ENCODE measurements at regions not wholly inside any gene's neighbourhood (a gene's known extent, or its start where the extent isn't known, plus 50 kb on each side); places are given as distances from the start of the nearest gene placed in this dataset.

DNA sequence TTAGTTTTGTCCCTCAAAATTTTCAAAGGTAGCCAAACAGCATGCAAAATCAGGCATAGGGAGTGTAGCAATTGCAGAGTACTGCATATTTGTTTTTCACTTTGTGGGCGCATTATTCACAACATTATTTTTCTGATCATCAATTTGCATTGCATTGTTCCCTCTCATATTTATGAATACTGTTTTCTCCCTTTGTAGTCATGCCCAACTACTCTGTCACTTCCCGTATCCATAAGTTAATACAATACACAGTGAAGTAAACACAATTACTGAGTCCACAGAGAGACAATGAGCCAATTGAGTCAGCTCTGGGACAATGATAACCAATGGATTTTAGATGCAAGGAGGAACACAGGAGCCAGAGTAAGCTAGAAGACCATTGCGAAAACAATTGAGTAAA lies 944.0 kb upstream of the ADGRL4 start:
- TF ChIP-seq EZH2phosphoT487 (conservative IDR thresholded peaks at IDR 0.05; ENCODE audit: low read length), result no peak
- TF ChIP-seq, protein P1, sequence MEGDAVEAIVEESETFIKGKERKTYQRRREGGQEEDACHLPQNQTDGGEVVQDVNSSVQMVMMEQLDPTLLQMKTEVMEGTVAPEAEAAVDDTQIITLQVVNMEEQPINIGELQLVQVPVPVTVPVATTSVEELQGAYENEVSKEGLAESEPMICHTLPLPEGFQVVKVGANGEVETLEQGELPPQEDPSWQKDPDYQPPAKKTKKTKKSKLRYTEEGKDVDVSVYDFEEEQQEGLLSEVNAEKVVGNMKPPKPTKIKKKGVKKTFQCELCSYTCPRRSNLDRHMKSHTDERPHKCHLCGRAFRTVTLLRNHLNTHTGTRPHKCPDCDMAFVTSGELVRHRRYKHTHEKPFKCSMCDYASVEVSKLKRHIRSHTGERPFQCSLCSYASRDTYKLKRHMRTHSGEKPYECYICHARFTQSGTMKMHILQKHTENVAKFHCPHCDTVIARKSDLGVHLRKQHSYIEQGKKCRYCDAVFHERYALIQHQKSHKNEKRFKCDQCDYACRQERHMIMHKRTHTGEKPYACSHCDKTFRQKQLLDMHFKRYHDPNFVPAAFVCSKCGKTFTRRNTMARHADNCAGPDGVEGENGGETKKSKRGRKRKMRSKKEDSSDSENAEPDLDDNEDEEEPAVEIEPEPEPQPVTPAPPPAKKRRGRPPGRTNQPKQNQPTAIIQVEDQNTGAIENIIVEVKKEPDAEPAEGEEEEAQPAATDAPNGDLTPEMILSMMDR (IDR thresholded peaks at IDR 0.05; ENCODE audit: insufficient read depth, low read length, poor library complexity, severe bottlenecking), result no peak
- Histone ChIP-seq H4K20me1 (ENCODE audit: low read depth, low read length) (no peaks in the 10 kb centered on the region), H3K9ac (ENCODE audit: low read length) (no peak overlapping the region)

DNA sequence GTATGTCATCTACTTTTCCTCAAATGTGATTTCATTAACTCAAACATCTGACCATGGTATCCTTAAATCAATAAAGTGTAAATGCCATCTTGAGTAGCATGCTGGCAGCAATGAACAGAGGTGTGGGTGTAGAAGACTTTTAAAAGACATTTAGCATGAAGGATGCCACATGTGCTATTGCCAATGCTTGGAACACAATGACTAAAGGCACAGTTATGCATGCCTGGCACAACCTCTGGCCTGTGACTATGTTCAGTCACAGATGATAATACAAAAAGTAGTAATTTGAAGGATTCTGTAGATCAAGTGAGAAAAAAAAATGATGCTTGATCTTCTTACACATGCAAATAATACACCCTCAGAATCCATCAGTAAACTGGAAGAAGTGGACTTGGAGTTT lies 938.9 kb upstream of the ADGRL4 start:
- TF ChIP-seq EZH2phosphoT487 (conservative IDR thresholded peaks at IDR 0.05; ENCODE audit: low read length), result no peak
- TF ChIP-seq, protein P1 (IDR thresholded peaks at IDR 0.05; ENCODE audit: insufficient read depth, low read length, poor library complexity, severe bottlenecking), result no peak
- no peaks in the 10 kb centered on the region for H3K79me2 ChIP-seq (ENCODE audit: insufficient read depth, low read length)
- H3K9ac ChIP-seq (ENCODE audit: low read length), result no peak overlapping the region
- H3K36me3 ChIP-seq (ENCODE audit: low read length), result no peaks in the 10 kb centered on the region
- no peaks in the 10 kb centered on the region for H4K20me1 ChIP-seq (ENCODE audit: low read depth, low read length)
- H2AFZ ChIP-seq (ENCODE audit: low read depth, low read length, severe bottlenecking), result no peak overlapping the region
- H3K27me3 ChIP-seq (ENCODE audit: low read length), result no peaks in the 10 kb centered on the region
- H3K27ac ChIP-seq (ENCODE audit: low read depth, low read length), result no peak overlapping the region
- H3K4me2 ChIP-seq (ENCODE audit: low read depth, low read length, poor library complexity, severe bottlenecking), result no peak overlapping the region
- no peaks in the 10 kb centered on the region for H3F3A ChIP-seq (ENCODE audit: insufficient read depth)
- no peaks in the 10 kb centered on the region for H3K9me3 ChIP-seq (ENCODE audit: insufficient read depth, low read length)
- H3K9me2 ChIP-seq (replicated peaks; ENCODE audit: insufficient read depth, low read length), result no peaks in the 10 kb centered on the region
- no peak overlapping the region for H3K4me3 ChIP-seq (ENCODE audit: insufficient read depth, low read length, poor library complexity, severe bottlenecking)

More for the DNA sequence above, 944.0 kb upstream of the ADGRL4 start:
- Histone ChIP-seq H3K36me3 (ENCODE audit: low read length) (no peaks in the 10 kb centered on the region), H3K27ac (ENCODE audit: low read depth, low read length) (no peak overlapping the region), H3K4me2 (ENCODE audit: low read depth, low read length, poor library complexity, severe bottlenecking) (no peak overlapping the region), H3K9me3 (ENCODE audit: insufficient read depth, low read length) (no peaks in the 10 kb centered on the region), H3K79me2 (ENCODE audit: insufficient read depth, low read length) (no peaks in the 10 kb centered on the region), H3K9me2 (replicated peaks; ENCODE audit: insufficient read depth, low read length) (no peaks in the 10 kb centered on the region), H3F3A (ENCODE audit: insufficient read depth) (no peaks in the 10 kb centered on the region), H3K27me3 (ENCODE audit: low read length) (no peaks in the 10 kb centered on the region), H2AFZ (ENCODE audit: low read depth, low read length, severe bottlenecking) (no peak overlapping the region), H3K4me3 (ENCODE audit: insufficient read depth, low read length, poor library complexity, severe bottlenecking) (no peak overlapping the region)

DNA sequence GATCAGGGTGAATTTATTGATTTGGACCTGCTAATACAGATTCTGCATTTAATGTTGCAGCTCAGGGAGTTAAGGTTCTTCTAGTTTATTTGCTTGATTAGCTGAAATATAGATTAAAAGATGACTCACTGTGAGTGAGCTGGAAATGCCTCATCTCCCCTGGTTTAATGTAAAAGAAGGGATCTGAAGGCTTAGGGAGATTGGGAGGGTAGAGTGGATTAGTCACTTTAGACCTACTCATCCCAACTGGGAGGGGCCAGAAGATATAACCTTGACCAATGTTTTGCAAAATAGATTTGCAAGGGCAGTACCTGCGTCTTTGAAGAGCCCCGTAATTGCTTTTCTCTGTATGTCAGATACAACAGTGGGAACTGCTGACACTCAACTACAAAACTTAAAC lies 922.8 kb upstream of the ADGRL4 start:
- Histone ChIP-seq H3K9me3 (ENCODE audit: insufficient read depth, low read length) (peaks cover 2% of the 10 kb centered on the region; the same call in 1 of the 2 replicates), H3K36me3 (ENCODE audit: low read length) (no peaks in the 10 kb centered on the region; the same call in 1 of the 2 replicates), H3K27ac (ENCODE audit: low read depth, low read length) (no peak overlapping the region), H4K20me1 (ENCODE audit: low read depth, low read length) (no peaks in the 10 kb centered on the region), H3K4me2 (ENCODE audit: low read depth, low read length, poor library complexity, severe bottlenecking) (no peak overlapping the region), H3K4me3 (ENCODE audit: insufficient read depth, low read length, poor library complexity, severe bottlenecking) (no peak overlapping the region), H3K9me2 (replicated peaks; ENCODE audit: insufficient read depth, low read length) (no peaks in the 10 kb centered on the region), H3K27me3 (ENCODE audit: low read length) (no peaks in the 10 kb centered on the region), H3F3A (ENCODE audit: insufficient read depth) (no peaks in the 10 kb centered on the region), H3K79me2 (ENCODE audit: insufficient read depth, low read length) (no peaks in the 10 kb centered on the region), H3K9ac (ENCODE audit: low read length) (no peak overlapping the region), H2AFZ (ENCODE audit: low read depth, low read length, severe bottlenecking) (no peak overlapping the region)
- TF ChIP-seq EZH2phosphoT487 (conservative IDR thresholded peaks at IDR 0.05; ENCODE audit: low read length), result no peak
- TF ChIP-seq, protein P1 (IDR thresholded peaks at IDR 0.05; ENCODE audit: insufficient read depth, low read length, poor library complexity, severe bottlenecking), result no peak

All from SU-DHL-6 (cell line).